SK-N-SH treated with all-trans-retinoic acid at 6 μM for 48 hours (cell line): ENCODE measurements at regions not wholly inside any gene's neighbourhood (a gene's known extent, or its start where the extent isn't known, plus 50 kb on each side); places are given as distances from the start of the nearest gene placed in this dataset.

Source experiments
- ATAC-seq: fragments of 200-7000 bp; cut with Tn5 transposase; 3 replicates; pipeline ENCODE4 v1.9.1; 2020; ENCODE audit warnings: mild to moderate bottlenecking, moderate library complexity
- ARNTL ChIP-seq: fragments of 450-650 bp; formaldehyde crosslinking; IDR thresholded peaks from 2 replicates; pipeline ENCODE4 v1.5.0; 2020; ENCODE audit warnings: low read depth, mild to moderate bottlenecking, moderate library complexity, borderline replicate concordance
- BACH2 ChIP-seq: fragments of 250-450 bp; sonication (Bioruptor Pico); IDR thresholded peaks from 2 replicates; pipeline ENCODE4 v1.9.0; 2021; ENCODE audit warnings: mild to moderate bottlenecking, borderline replicate concordance
- ESRRG ChIP-seq: fragments of 250-450 bp; sonication (Bioruptor Pico); IDR thresholded peaks from 2 replicates; pipeline ENCODE4 v1.6.1; 2021; ENCODE audit warnings: mild to moderate bottlenecking
- GLIS3 ChIP-seq: fragments of 250-450 bp; sonication (Bioruptor Pico); IDR thresholded peaks from 2 replicates; pipeline ENCODE4 v1.5.0; 2020; ENCODE audit warnings: mild to moderate bottlenecking, moderate library complexity
- ISL1 ChIP-seq: fragments of 250-450 bp; sonication (Bioruptor Pico); IDR thresholded peaks from 2 replicates; pipeline ENCODE4 v2.1.2; 2022; ENCODE audit warnings: mild to moderate bottlenecking, moderate library complexity
- PPARA ChIP-seq: fragments of 250-450 bp; sonication (Bioruptor Pico); IDR thresholded peaks from 2 replicates; pipeline ENCODE4 v1.5.0; 2020; ENCODE audit warnings: mild to moderate bottlenecking, borderline replicate concordance
- RARB ChIP-seq: fragments of 250-450 bp; sonication (Bioruptor Pico); IDR thresholded peaks from 2 replicates; pipeline ENCODE4 v1.8.0; 2021; ENCODE audit warnings: mild to moderate bottlenecking, moderate library complexity
- SNAI2 ChIP-seq: fragments of 250-450 bp; sonication (Bioruptor Pico); IDR thresholded peaks from 2 replicates; pipeline ENCODE4 v1.5.0; 2020; ENCODE audit warnings: mild to moderate bottlenecking, moderate library complexity
- TCF4 ChIP-seq: fragments of 250-450 bp; sonication (Bioruptor Pico); IDR thresholded peaks from 2 replicates; pipeline ENCODE4 v1.8.0; 2021; ENCODE audit warnings: mild to moderate bottlenecking, moderate library complexity, borderline replicate concordance
- TOX ChIP-seq: fragments of 250-450 bp; sonication (Bioruptor Pico); IDR thresholded peaks from 2 replicates; pipeline ENCODE4 v1.8.0; 2021; ENCODE audit warnings: mild to moderate bottlenecking, moderate library complexity, borderline replicate concordance
- ZC3H10 ChIP-seq: fragments of 250-450 bp; sonication (Bioruptor Pico); IDR thresholded peaks from 2 replicates; pipeline ENCODE4 v1.5.1; 2021; ENCODE audit warnings: mild to moderate bottlenecking, moderate library complexity
- ZFP3 ChIP-seq: fragments of 250-450 bp; sonication (Bioruptor Pico); IDR thresholded peaks from 2 replicates; pipeline ENCODE4 v1.5.0; 2020; ENCODE audit warnings: mild to moderate bottlenecking, moderate library complexity
- ZFP30 ChIP-seq: fragments of 450-650 bp; formaldehyde crosslinking; IDR thresholded peaks from 2 replicates; pipeline ENCODE4 v1.5.0; 2022; ENCODE audit warnings: mild to moderate bottlenecking, moderate library complexity
- ZNF565 ChIP-seq: fragments of 450-650 bp; formaldehyde crosslinking; conservative IDR thresholded peaks from 2 replicates; pipeline ENCODE4 v1.5.0; 2020; ENCODE audit warnings: low read depth, mild to moderate bottlenecking, moderate library complexity
- ZNF70 ChIP-seq: fragments of 450-650 bp; formaldehyde crosslinking; IDR thresholded peaks from 2 replicates; pipeline ENCODE4 v1.5.0; 2020; ENCODE audit warnings: mild to moderate bottlenecking, moderate library complexity
- ZNF8 ChIP-seq: fragments of 450-650 bp; formaldehyde crosslinking; IDR thresholded peaks from 2 replicates; pipeline ENCODE4 v1.5.0; 2020; ENCODE audit warnings: mild to moderate bottlenecking, moderate library complexity
- TF ChIP-seq, protein P1 (sequence below): fragments of 250-450 bp; sonication (Bioruptor Pico); IDR thresholded peaks from 2 replicates; pipeline ENCODE4 v1.8.0; 2021; ENCODE audit warnings: low read depth, mild to moderate bottlenecking, moderate library complexity, borderline replicate concordance
- TF ChIP-seq, protein P2 (sequence below): fragments of 250-450 bp; sonication (Bioruptor Pico); IDR thresholded peaks from 2 replicates; pipeline ENCODE4 v1.8.0; 2020; ENCODE audit warnings: mild to moderate bottlenecking, moderate library complexity, borderline replicate concordance
- TF ChIP-seq, protein P3 (sequence below): fragments of 250-450 bp; sonication (Bioruptor Pico); IDR thresholded peaks from 2 replicates; pipeline ENCODE4 v1.5.0; 2020; ENCODE audit warnings: mild to moderate bottlenecking, moderate library complexity

GRCh38 chr4:156578005-156578404, 393.6 kb downstream of the PDGFC start (continued):
- TF ChIP-seq, protein P1, sequence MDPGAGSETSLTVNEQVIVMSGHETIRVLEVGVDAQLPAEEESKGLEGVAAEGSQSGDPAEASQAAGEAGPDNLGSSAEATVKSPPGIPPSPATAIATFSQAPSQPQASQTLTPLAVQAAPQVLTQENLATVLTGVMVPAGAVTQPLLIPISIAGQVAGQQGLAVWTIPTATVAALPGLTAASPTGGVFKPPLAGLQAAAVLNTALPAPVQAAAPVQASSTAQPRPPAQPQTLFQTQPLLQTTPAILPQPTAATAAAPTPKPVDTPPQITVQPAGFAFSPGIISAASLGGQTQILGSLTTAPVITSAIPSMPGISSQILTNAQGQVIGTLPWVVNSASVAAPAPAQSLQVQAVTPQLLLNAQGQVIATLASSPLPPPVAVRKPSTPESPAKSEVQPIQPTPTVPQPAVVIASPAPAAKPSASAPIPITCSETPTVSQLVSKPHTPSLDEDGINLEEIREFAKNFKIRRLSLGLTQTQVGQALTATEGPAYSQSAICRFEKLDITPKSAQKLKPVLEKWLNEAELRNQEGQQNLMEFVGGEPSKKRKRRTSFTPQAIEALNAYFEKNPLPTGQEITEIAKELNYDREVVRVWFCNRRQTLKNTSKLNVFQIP (CRISPR knock-in tag) = no peak
- TF ChIP-seq PPARA (CRISPR knock-in tag) (no peak), ZC3H10 (no peak)

GRCh38 chr4:156576946-156577345, 394.7 kb downstream of the PDGFC start:
- peak; percentile 13; the same call in 2 of the 3 replicates for ATAC-seq
- TF ChIP-seq RARB (CRISPR knock-in tag) (no peak), ESRRG (no peak), ZFP3 (CRISPR knock-in tag) (no peak), BACH2 (CRISPR knock-in tag) (no peak), ARNTL (CRISPR knock-in tag) (no peak), ZNF8 (CRISPR knock-in tag) (no peak), TCF4 (CRISPR knock-in tag) (no peak), SNAI2 (CRISPR knock-in tag) (no peak), GLIS3 (CRISPR knock-in tag) (no peak), PPARA (CRISPR knock-in tag) (no peak), ISL1 (CRISPR knock-in tag) (no peak), ZNF565 (CRISPR knock-in tag) (no peak), ZFP30 (CRISPR knock-in tag) (no peak), ZC3H10 (no peak), TOX (no peak), ZNF70 (CRISPR knock-in tag) (no peak)
- TF ChIP-seq, protein P1 (CRISPR knock-in tag) = no peak
- TF ChIP-seq, protein P2, sequence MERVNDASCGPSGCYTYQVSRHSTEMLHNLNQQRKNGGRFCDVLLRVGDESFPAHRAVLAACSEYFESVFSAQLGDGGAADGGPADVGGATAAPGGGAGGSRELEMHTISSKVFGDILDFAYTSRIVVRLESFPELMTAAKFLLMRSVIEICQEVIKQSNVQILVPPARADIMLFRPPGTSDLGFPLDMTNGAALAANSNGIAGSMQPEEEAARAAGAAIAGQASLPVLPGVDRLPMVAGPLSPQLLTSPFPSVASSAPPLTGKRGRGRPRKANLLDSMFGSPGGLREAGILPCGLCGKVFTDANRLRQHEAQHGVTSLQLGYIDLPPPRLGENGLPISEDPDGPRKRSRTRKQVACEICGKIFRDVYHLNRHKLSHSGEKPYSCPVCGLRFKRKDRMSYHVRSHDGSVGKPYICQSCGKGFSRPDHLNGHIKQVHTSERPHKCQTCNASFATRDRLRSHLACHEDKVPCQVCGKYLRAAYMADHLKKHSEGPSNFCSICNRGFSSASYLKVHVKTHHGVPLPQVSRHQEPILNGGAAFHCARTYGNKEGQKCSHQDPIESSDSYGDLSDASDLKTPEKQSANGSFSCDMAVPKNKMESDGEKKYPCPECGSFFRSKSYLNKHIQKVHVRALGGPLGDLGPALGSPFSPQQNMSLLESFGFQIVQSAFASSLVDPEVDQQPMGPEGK (CRISPR knock-in tag) = no peak

DNA sequence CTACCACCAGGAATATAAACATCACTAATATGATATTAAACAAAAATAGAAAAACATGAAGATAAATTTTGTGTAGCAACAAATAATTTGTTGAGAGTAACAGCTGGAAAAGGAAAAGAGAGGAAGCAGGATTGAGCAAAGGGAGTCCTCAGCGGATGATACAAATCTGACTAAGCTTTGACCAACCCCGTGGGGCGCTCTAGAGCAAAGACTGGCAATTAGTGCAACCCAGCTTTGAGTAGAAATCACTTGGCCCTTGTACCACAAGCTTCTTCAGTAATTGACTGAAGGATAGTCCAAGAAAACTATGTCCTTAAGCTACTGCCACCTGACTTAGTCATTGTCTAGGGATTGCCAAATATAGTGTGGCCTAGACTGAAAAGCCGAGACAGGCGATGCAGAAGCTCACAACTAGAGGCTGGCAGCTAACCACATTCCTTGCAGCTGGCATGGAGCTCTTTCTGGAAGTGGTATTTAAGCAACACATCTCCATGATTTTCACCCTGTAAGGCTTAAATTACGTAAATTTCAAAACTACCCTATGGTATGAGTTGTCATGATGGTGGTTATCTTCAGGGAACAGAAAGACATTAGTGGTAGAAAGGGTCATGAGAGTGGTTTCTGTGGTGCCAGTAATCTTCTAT, 396.0 kb downstream of the PDGFC start:
- ATAC-seq = no peak
- TF ChIP-seq PPARA (CRISPR knock-in tag) (no peak), BACH2 (CRISPR knock-in tag) (no peak), TCF4 (CRISPR knock-in tag) (no peak), ZNF565 (CRISPR knock-in tag) (no peak), RARB (CRISPR knock-in tag) (no peak), GLIS3 (CRISPR knock-in tag) (no peak), ZFP30 (CRISPR knock-in tag) (no peak), ARNTL (CRISPR knock-in tag) (no peak)
- TF ChIP-seq, protein P3, sequence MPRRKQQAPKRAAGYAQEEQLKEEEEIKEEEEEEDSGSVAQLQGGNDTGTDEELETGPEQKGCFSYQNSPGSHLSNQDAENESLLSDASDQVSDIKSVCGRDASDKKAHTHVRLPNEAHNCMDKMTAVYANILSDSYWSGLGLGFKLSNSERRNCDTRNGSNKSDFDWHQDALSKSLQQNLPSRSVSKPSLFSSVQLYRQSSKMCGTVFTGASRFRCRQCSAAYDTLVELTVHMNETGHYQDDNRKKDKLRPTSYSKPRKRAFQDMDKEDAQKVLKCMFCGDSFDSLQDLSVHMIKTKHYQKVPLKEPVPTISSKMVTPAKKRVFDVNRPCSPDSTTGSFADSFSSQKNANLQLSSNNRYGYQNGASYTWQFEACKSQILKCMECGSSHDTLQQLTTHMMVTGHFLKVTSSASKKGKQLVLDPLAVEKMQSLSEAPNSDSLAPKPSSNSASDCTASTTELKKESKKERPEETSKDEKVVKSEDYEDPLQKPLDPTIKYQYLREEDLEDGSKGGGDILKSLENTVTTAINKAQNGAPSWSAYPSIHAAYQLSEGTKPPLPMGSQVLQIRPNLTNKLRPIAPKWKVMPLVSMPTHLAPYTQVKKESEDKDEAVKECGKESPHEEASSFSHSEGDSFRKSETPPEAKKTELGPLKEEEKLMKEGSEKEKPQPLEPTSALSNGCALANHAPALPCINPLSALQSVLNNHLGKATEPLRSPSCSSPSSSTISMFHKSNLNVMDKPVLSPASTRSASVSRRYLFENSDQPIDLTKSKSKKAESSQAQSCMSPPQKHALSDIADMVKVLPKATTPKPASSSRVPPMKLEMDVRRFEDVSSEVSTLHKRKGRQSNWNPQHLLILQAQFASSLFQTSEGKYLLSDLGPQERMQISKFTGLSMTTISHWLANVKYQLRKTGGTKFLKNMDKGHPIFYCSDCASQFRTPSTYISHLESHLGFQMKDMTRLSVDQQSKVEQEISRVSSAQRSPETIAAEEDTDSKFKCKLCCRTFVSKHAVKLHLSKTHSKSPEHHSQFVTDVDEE = no peak
- TF ChIP-seq, protein P2 (CRISPR knock-in tag) = no peak
